ENCODE measurements at regions not wholly inside any gene's neighbourhood (a gene's known extent, or its start where the extent isn't known, plus 50 kb on each side); places are given as distances from the start of the nearest gene placed in this dataset.

- TF ChIP-seq POLR2A (IDR thresholded peaks at IDR 0.05) (no peak), CTCF (IDR thresholded peaks at IDR 0.05) (no peak)
These were observed 248.3 kb upstream of the GATB start for GRCh38 chr4:152009031-152009670.
